ENCODE measurements at regions not wholly inside any gene's neighbourhood (a gene's known extent, or its start where the extent isn't known, plus 50 kb on each side); places are given as distances from the start of the nearest gene placed in this dataset.

DNA sequence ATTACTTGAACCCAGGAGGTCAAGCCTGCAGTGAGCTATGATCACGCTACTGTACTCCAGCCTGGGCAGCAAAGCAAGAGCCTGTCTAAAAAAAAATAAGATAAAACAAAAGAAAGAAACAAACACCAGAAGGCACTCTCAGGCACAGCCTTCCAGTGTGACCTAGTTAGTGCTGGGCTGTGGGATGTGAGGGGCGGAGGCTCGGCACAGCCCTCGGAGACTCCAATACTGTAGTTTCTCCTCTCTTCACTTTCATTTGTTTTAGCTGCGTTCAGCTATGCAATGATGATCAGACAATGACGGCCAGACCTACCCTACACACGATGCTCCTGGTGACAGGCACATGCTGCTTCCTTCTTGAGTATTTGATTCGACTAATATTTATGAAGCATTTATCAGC, 127.7 kb downstream of the SOCS6 start:
- TF ChIP-seq POLR2A (IDR thresholded peaks at IDR 0.05): no peak
- TF ChIP-seq, protein P1, sequence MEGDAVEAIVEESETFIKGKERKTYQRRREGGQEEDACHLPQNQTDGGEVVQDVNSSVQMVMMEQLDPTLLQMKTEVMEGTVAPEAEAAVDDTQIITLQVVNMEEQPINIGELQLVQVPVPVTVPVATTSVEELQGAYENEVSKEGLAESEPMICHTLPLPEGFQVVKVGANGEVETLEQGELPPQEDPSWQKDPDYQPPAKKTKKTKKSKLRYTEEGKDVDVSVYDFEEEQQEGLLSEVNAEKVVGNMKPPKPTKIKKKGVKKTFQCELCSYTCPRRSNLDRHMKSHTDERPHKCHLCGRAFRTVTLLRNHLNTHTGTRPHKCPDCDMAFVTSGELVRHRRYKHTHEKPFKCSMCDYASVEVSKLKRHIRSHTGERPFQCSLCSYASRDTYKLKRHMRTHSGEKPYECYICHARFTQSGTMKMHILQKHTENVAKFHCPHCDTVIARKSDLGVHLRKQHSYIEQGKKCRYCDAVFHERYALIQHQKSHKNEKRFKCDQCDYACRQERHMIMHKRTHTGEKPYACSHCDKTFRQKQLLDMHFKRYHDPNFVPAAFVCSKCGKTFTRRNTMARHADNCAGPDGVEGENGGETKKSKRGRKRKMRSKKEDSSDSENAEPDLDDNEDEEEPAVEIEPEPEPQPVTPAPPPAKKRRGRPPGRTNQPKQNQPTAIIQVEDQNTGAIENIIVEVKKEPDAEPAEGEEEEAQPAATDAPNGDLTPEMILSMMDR (IDR thresholded peaks at IDR 0.05): no peak
- WGBS, 2 donors: 69 to 77% methylated on average over 8 of the region's 8 CpGs
- no peak overlapping the region for H3K4me3 ChIP-seq (ENCODE audit: low read depth, poor library complexity, severe bottlenecking)
- DNase-seq (ENCODE audit: low spot score in 2 of 2): no peak
- intact Hi-C loops (cut with DNase I; ENCODE audit: low total_unique reads): no loop called here

DNA sequence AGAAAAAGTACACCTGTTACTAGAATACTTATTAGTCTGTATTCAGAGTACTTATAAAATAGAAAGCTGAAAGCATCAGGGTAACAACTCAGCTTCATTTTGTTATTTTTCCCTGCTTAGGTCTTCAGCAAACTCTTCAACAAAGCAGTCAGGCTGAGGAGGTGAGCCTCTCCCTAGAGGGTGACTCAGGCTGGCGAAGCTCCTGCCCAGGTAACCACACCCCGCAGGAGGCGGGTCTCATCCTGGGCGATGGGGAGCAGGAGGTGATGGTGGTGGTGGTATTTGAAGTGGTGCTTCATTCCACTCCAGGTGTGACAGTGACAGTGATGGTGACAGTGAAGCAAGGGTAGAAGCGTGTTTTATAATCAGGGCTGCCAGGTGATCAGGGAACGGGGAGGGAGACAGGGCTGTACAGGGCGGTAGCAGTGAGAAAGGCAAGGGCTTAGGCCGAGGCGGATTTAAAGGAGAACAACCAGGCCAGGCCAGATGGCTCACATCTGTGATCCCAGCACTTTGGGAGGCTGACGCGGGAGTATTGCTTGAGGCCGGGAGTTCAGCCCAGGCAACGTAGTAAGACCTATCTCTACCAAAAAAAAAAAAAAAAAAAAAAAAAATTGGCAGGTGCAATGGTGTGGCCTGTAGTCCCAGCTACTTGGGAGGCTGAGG, 127.1 kb downstream of the SOCS6 start:
- 33 to 48% methylated on average over 13 of the region's 13 CpGs for WGBS, 2 donors
- no peak for TF ChIP-seq POLR2A (IDR thresholded peaks at IDR 0.05)
- TF ChIP-seq, protein P1 (IDR thresholded peaks at IDR 0.05): no peak
- intact Hi-C loops (cut with DNase I; ENCODE audit: low total_unique reads): no loop called here
- no peak overlapping the region for H3K4me3 ChIP-seq (ENCODE audit: low read depth, poor library complexity, severe bottlenecking)
- DNase-seq (ENCODE audit: low spot score in 2 of 2): no peak

DNA sequence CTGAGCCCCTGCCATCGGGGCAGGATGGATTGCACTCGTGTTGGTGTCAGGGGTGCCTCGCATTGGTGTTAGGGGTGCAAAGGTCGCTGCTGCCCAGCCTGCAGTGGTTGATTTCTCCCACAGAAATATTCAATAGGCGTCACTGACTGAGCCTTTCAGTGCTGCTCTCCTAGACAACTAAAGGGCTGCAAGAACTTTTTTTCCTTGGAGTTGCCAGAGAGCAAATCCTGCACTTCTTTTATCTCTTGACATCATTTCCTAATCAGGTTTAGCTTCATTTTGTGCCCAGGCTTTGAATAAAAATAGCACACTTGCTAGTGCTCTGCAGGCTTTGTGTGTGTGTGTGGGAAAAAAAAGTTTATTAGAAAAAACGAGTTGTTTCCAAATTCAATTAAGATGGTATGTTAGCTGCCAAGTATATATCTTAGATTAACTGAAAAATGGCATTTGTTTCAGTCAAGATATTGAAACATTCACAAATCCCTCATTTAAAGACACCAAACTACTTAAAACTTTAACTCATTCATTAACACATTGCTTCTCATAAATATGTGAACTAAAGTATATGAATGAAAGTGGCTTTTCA, 125.6 kb downstream of the SOCS6 start:
- no peak for TF ChIP-seq POLR2A (IDR thresholded peaks at IDR 0.05)
- TF ChIP-seq, protein P1 (IDR thresholded peaks at IDR 0.05): no peak
- intact Hi-C loops (cut with DNase I; ENCODE audit: low total_unique reads): no loop called here
- WGBS, 2 donors: 51 to 57% methylated on average over 6 of the region's 6 CpGs
- no peak for DNase-seq (ENCODE audit: low spot score in 2 of 2)
- no peak overlapping the region for H3K4me3 ChIP-seq (ENCODE audit: low read depth, poor library complexity, severe bottlenecking)

DNA sequence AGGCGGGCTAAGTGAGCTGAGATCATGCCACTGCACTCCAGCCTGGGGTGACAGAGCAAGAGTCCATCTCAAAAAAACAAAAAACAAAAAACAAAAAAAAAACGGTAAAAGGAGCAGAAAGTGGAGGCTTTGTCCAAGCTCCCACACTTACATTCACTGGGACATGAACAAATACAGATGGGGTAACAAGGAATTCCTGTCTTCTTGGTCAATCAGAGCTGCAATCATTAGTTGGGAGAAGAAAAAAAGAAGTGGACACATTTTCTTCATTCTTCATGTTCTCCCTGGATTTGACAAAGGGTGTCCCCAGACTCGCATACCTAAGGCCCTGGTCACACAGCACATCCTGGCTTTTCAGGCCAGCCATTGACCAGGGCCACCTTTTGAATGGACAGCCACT, 124.6 kb downstream of the SOCS6 start:
- TF ChIP-seq, protein P1 (IDR thresholded peaks at IDR 0.05): no peak
- TF ChIP-seq POLR2A (IDR thresholded peaks at IDR 0.05): no peak
- no peak overlapping the region for H3K4me3 ChIP-seq (ENCODE audit: low read depth, poor library complexity, severe bottlenecking)
- DNase-seq (ENCODE audit: low spot score in 2 of 2): no peak
- 89 to 96% methylated on average over 3 of the region's 3 CpGs for WGBS, 2 donors
- intact Hi-C loops (cut with DNase I; ENCODE audit: low total_unique reads): no loop called here

DNA sequence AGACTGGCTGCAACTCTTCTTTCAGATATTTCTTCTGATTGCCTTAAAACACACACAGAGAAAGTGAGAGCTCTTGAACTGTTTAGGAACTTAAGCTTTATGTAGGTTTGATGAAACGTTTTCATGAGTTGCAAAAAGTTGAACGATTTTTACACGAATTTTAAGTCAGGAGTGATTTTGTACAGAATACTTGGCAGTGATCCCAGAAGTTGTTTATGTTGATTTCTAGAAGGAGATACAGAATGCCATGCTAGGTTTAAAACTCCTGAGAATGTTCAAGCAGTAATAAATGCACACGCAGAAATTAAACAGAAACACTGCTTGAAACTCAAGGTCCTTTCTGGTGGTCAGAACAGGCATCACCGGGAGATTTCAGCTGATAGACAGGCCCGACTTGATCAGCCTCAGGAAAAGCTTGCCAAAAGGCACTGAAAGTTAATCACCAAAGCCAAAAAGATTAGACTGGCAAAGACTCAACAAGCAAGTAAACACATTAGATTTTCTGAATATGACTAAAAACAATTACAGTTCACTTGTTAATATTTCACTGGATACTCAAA, 123.1 kb downstream of the SOCS6 start:
- intact Hi-C loops (cut with DNase I; ENCODE audit: low total_unique reads): no loop called here
- 35 to 42% methylated on average over 6 of the region's 6 CpGs for WGBS, 2 donors
- DNase-seq (ENCODE audit: low spot score in 2 of 2): no peak
- TF ChIP-seq, protein P1 (IDR thresholded peaks at IDR 0.05): no peak
- TF ChIP-seq POLR2A (IDR thresholded peaks at IDR 0.05): no peak
- H3K4me3 ChIP-seq (ENCODE audit: low read depth, poor library complexity, severe bottlenecking): no peak overlapping the region
